OCI-LY3 (cell line): ENCODE measurements at regions not wholly inside any gene's neighbourhood (a gene's known extent, or its start where the extent isn't known, plus 50 kb on each side); places are given as distances from the start of the nearest gene placed in this dataset.
A peak's percentile ranks its signal among the peaks of the same experiment; 100 is the strongest.
"Not testable (repeated sequence)": the region's sequence is repeated elsewhere in the genome, so short reads cannot be mapped to it uniquely, and the experiment has no call there.

ENCODE experiments used
- H2AFZ ChIP-seq: fragments of 200-600, 300-600 bp; shearing (Covaris generic); 2 replicates; pipeline ENCODE4 v1.6.0; 2014; ENCODE audit warnings: antibody characterized with exemption, low read depth, low read length
- H3K27ac ChIP-seq: fragments of 200-600, 300-600 bp; sonication (generic); 2 replicates; pipeline ENCODE4 v1.5.1; 2014; ENCODE audit warnings: mild to moderate bottlenecking, low read length, moderate library complexity, mixed read lengths
- H3K27me3 ChIP-seq: fragments of 200-600, 300-600 bp; sonication (generic); 2 replicates; pipeline ENCODE4 v1.6.1; 2014; ENCODE audit warnings: low read depth, low read length, mixed read lengths
- H3K36me3 ChIP-seq: fragments of 200-600, 300-600 bp; sonication (generic); replicated peaks from 2 replicates; pipeline ENCODE3; 2014; ENCODE audit warnings: low read depth, low read length, mixed read lengths
- H3K4me1 ChIP-seq: fragments of 300-600, 200-600 bp; sonication (generic); 2 replicates; pipeline ENCODE4 v1.6.1; 2014; ENCODE audit warnings: low read length, mixed read lengths
- H3K4me2 ChIP-seq: fragments of 200-600, 300-600 bp; sonication (generic); 2 replicates; pipeline ENCODE4 v1.6.1; 2014; ENCODE audit warnings: low read length, mixed read lengths
- H3K4me3 ChIP-seq: fragments of 300-600, 200-600 bp; sonication (generic); 2 replicates; pipeline ENCODE4 v1.5.1; 2014; ENCODE audit warnings: antibody characterized with exemption, mild to moderate bottlenecking, low read length, moderate library complexity
- H3K79me2 ChIP-seq: fragments of 300-600, 200-600 bp; shearing (Covaris generic); 2 replicates; pipeline ENCODE4 v1.6.1; 2014; ENCODE audit warnings: mild to moderate bottlenecking, low read length, mixed read lengths
- H3K9ac ChIP-seq: fragments of 300-600, 200-600 bp; shearing (Covaris generic); 2 replicates; pipeline ENCODE4 v1.6.0; 2014; ENCODE audit warnings: mild to moderate bottlenecking, low read length, moderate library complexity
- H3K9me3 ChIP-seq: fragments of 200-600, 300-600 bp; shearing (Covaris generic); 2 replicates; pipeline ENCODE4 v1.6.1; 2014; ENCODE audit warnings: low read length, mixed read lengths; ENCODE audit not compliant: insufficient read depth
- H4K20me1 ChIP-seq: fragments of 200-600, 300-600 bp; sonication (generic); 2 replicates; pipeline ENCODE4 v1.6.1; 2016; ENCODE audit warnings: low read length, mixed read lengths; ENCODE audit not compliant: insufficient read depth

GRCh38 chr5:177664737-177665136, 64.8 kb downstream of the B4GALT7 start:
- not testable (repeated sequence) for H3K4me3 ChIP-seq, H3K27me3 ChIP-seq, H3K27ac ChIP-seq, H3K4me1 ChIP-seq, H2AFZ ChIP-seq, H4K20me1 ChIP-seq, H3K9me3 ChIP-seq, H3K36me3 ChIP-seq, H3K4me2 ChIP-seq, H3K79me2 ChIP-seq, H3K9ac ChIP-seq

GRCh38 chr5:177665172-177665571, 65.2 kb downstream of the B4GALT7 start:
- H3K4me2 ChIP-seq, H3K27me3 ChIP-seq, H3K4me3 ChIP-seq, H3K9ac ChIP-seq, H3K4me1 ChIP-seq, H3K36me3 ChIP-seq, H3K27ac ChIP-seq, H4K20me1 ChIP-seq, H2AFZ ChIP-seq, H3K9me3 ChIP-seq, H3K79me2 ChIP-seq: not testable (repeated sequence)

GRCh38 chr5:177665960-177666359, 66.0 kb downstream of the B4GALT7 start:
- H4K20me1 ChIP-seq, H3K79me2 ChIP-seq, H3K4me2 ChIP-seq, H2AFZ ChIP-seq, H3K9me3 ChIP-seq, H3K4me1 ChIP-seq, H3K4me3 ChIP-seq, H3K27ac ChIP-seq, H3K9ac ChIP-seq, H3K27me3 ChIP-seq, H3K36me3 ChIP-seq: not testable (repeated sequence)

- not testable (repeated sequence) for H3K4me1 ChIP-seq, H3K79me2 ChIP-seq, H3K27me3 ChIP-seq, H4K20me1 ChIP-seq, H2AFZ ChIP-seq, H3K27ac ChIP-seq, H3K9me3 ChIP-seq, H3K36me3 ChIP-seq
- peak overlapping the region; percentile 30; the same call in 1 of the 2 replicates for H3K9ac ChIP-seq
- peak overlapping the region; percentile 69 for H3K4me3 ChIP-seq
- peak overlapping the region; percentile 56 for H3K4me2 ChIP-seq
These were observed 71.3 kb downstream of the B4GALT7 start for GRCh38 chr5:177671035-177671754.

- H2AFZ ChIP-seq: not testable (repeated sequence)
These were observed 72.1 kb downstream of the B4GALT7 start for GRCh38 chr5:177671755-177672690.

More at GRCh38 chr5:177671755-177672690, 72.1 kb downstream of the B4GALT7 start:
- not testable (repeated sequence) for H3K36me3 ChIP-seq, H3K27me3 ChIP-seq, H3K9me3 ChIP-seq, H4K20me1 ChIP-seq, H3K4me1 ChIP-seq, H3K27ac ChIP-seq, H3K79me2 ChIP-seq
- H3K4me2 ChIP-seq: 0 out of 2 replicates have a peak overlapping the region, but pooled peaks have one; percentile 28
- peak overlapping the region; percentile 70 for H3K4me3 ChIP-seq
- peak overlapping the region; percentile 35; the same call in 1 of the 2 replicates for H3K9ac ChIP-seq
